ENCODE measurements at regions not wholly inside any gene's neighbourhood (a gene's known extent, or its start where the extent isn't known, plus 50 kb on each side); places are given as distances from the start of the nearest gene placed in this dataset.

DNA sequence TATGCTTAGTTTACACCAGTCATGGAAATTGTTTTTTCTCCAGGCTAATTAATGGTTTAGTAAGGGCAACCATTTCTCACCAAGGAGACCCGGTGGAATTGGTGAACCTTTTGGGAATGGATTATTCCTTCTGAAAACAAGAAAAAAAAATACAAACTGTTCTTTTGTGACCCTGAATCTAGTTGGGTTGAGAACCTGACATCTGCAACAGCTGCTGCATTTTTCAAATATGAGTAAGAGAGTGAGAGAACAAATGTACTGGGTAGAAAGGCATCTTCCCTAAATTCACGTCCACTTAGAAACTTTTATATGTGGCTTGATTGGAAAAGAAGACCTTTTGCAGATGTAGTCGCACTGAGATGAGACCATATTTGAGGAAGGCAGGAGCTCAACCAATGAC, 553.4 kb upstream of the EPHA7 start:
- Histone ChIP-seq H3K9ac (no peak overlapping the region), H3K9me2 (no peaks in the 10 kb centered on the region), H3K4me1 (ENCODE audit: control insufficient read depth in 1 of 2, insufficient read depth in 2 of 2, low read depth in 1 of 2, low read length in 1 of 2) (no peaks in the 10 kb centered on the region), H3K27me3 (ENCODE audit: insufficient read depth) (no peaks in the 10 kb centered on the region), H3F3A (replicated peaks; ENCODE audit: insufficient read depth) (no peaks in the 10 kb centered on the region), H3K27ac (ENCODE audit: low read depth in 2 of 2, low read length in 1 of 2) (no peak overlapping the region), H2AFZ (ENCODE audit: low read depth) (no peak overlapping the region), H3K4me3 (ENCODE audit: low read depth in 2 of 2, low read length in 1 of 2) (no peak overlapping the region), H3K4me2 (no peak overlapping the region), H3K36me3 (replicated peaks in 1 of 2; ENCODE audit: control insufficient read depth in 1 of 2, insufficient read depth in 2 of 2, low read length in 1 of 2) (no peaks in the 10 kb centered on the region), H3K79me2 (ENCODE audit: insufficient read depth) (no peaks in the 10 kb centered on the region), H3K9me3 (no peaks in the 10 kb centered on the region), H4K20me1 (ENCODE audit: insufficient read depth) (no peaks in the 10 kb centered on the region)
- ChIA-PET POLR2A (no interaction called here), CTCF (no interaction called here)
- TF ChIP-seq TEAD4 (IDR thresholded peaks at IDR 0.05; ENCODE audit: borderline replicate concordance, insufficient read depth): no peak
- TF ChIP-seq, protein P1, sequence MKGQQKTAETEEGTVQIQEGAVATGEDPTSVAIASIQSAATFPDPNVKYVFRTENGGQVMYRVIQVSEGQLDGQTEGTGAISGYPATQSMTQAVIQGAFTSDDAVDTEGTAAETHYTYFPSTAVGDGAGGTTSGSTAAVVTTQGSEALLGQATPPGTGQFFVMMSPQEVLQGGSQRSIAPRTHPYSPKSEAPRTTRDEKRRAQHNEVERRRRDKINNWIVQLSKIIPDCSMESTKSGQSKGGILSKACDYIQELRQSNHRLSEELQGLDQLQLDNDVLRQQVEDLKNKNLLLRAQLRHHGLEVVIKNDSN (IDR thresholded peaks at IDR 0.05; ENCODE audit: borderline replicate concordance, low read depth): no peak
- TF ChIP-seq CHD2 (IDR thresholded peaks at IDR 0.05; ENCODE audit: low read length, partially characterized antibody): no peak
- TF ChIP-seq USF2 (IDR thresholded peaks at IDR 0.05; ENCODE audit: borderline replicate concordance, low read depth, low read length): no peak
- TF ChIP-seq CTCF (IDR thresholded peaks at IDR 0.05): no peak
- no peak for TF ChIP-seq RCOR1 (IDR thresholded peaks at IDR 0.05; ENCODE audit: low read length)
- no peak for TF ChIP-seq MXI1 (IDR thresholded peaks at IDR 0.05; ENCODE audit: low read depth, low read length)
- no peak for TF ChIP-seq GATA2 (CRISPR knock-in tag; IDR thresholded peaks at IDR 0.05)
- no peak for TF ChIP-seq NRF1 (IDR thresholded peaks at IDR 0.05; ENCODE audit: low read depth, low read length)
- no peak for TF ChIP-seq SMC3 (IDR thresholded peaks at IDR 0.05; ENCODE audit: low read depth, low read length)
- no peak for TF ChIP-seq SIN3A (IDR thresholded peaks at IDR 0.05; ENCODE audit: borderline replicate concordance, low read depth, low read length)
- TF ChIP-seq JUND (IDR thresholded peaks at IDR 0.05): no peak
- no peak for TF ChIP-seq EP300 (IDR thresholded peaks at IDR 0.05; ENCODE audit: borderline replicate concordance in 1 of 2, low read depth in 1 of 2, low read length in 1 of 2)
- TF ChIP-seq ELF1 (IDR thresholded peaks at IDR 0.05): no peak
- TF ChIP-seq, protein P2, sequence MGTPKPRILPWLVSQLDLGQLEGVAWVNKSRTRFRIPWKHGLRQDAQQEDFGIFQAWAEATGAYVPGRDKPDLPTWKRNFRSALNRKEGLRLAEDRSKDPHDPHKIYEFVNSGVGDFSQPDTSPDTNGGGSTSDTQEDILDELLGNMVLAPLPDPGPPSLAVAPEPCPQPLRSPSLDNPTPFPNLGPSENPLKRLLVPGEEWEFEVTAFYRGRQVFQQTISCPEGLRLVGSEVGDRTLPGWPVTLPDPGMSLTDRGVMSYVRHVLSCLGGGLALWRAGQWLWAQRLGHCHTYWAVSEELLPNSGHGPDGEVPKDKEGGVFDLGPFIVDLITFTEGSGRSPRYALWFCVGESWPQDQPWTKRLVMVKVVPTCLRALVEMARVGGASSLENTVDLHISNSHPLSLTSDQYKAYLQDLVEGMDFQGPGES (IDR thresholded peaks at IDR 0.05; ENCODE audit: low read depth, low read length): no peak
- no peak for DNase-seq
- WGBS (ENCODE audit: low lambda C conversion rate): 34% methylated on average over 3 of the region's 3 CpGs

Data from SK-N-SH (cell line).